ENCODE measurements at regions not wholly inside any gene's neighbourhood (a gene's known extent, or its start where the extent isn't known, plus 50 kb on each side); places are given as distances from the start of the nearest gene placed in this dataset.
A peak's percentile ranks its signal among the peaks of the same experiment; 100 is the strongest.

- TF ChIP-seq, protein P1, sequence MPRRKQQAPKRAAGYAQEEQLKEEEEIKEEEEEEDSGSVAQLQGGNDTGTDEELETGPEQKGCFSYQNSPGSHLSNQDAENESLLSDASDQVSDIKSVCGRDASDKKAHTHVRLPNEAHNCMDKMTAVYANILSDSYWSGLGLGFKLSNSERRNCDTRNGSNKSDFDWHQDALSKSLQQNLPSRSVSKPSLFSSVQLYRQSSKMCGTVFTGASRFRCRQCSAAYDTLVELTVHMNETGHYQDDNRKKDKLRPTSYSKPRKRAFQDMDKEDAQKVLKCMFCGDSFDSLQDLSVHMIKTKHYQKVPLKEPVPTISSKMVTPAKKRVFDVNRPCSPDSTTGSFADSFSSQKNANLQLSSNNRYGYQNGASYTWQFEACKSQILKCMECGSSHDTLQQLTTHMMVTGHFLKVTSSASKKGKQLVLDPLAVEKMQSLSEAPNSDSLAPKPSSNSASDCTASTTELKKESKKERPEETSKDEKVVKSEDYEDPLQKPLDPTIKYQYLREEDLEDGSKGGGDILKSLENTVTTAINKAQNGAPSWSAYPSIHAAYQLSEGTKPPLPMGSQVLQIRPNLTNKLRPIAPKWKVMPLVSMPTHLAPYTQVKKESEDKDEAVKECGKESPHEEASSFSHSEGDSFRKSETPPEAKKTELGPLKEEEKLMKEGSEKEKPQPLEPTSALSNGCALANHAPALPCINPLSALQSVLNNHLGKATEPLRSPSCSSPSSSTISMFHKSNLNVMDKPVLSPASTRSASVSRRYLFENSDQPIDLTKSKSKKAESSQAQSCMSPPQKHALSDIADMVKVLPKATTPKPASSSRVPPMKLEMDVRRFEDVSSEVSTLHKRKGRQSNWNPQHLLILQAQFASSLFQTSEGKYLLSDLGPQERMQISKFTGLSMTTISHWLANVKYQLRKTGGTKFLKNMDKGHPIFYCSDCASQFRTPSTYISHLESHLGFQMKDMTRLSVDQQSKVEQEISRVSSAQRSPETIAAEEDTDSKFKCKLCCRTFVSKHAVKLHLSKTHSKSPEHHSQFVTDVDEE (CRISPR knock-in tag; IDR thresholded peaks at IDR 0.05) = no peak
- no peak for TF ChIP-seq OSR1 (CRISPR knock-in tag; IDR thresholded peaks at IDR 0.05)
Measured at GRCh38 chr14:51157012-51157411, 62.1 kb upstream of the TRIM9 start (continued).

GRCh38 chr14:51160871-51161270 lies 66.0 kb upstream of the TRIM9 start:
- ATAC-seq = no peak
- no peak for TF ChIP-seq CREB5 (CRISPR knock-in tag; IDR thresholded peaks at IDR 0.05; ENCODE audit: low read depth)
- no peak for TF ChIP-seq PPARA (CRISPR knock-in tag; IDR thresholded peaks at IDR 0.05; ENCODE audit: borderline replicate concordance)
- no peak for TF ChIP-seq SNAI2 (CRISPR knock-in tag; IDR thresholded peaks at IDR 0.05)
- no peak for TF ChIP-seq GLIS3 (CRISPR knock-in tag; IDR thresholded peaks at IDR 0.05)
- TF ChIP-seq BACH2 (CRISPR knock-in tag; IDR thresholded peaks at IDR 0.05; ENCODE audit: borderline replicate concordance) = no peak
- TF ChIP-seq ZNF70 (CRISPR knock-in tag; IDR thresholded peaks at IDR 0.05) = no peak
- no peak for TF ChIP-seq POU6F1 (CRISPR knock-in tag; IDR thresholded peaks at IDR 0.05; ENCODE audit: borderline replicate concordance, low read depth)
- no peak for TF ChIP-seq ZFP3 (CRISPR knock-in tag; IDR thresholded peaks at IDR 0.05)
- TF ChIP-seq, protein P1 (CRISPR knock-in tag; IDR thresholded peaks at IDR 0.05) = no peak
- TF ChIP-seq RARB (CRISPR knock-in tag; IDR thresholded peaks at IDR 0.05) = no peak
- no peak for TF ChIP-seq ZNF565 (CRISPR knock-in tag; conservative IDR thresholded peaks at IDR 0.05; ENCODE audit: low read depth)
- no peak for TF ChIP-seq TOX (CRISPR knock-in tag; IDR thresholded peaks at IDR 0.05; ENCODE audit: borderline replicate concordance)
- TF ChIP-seq ZFP30 (CRISPR knock-in tag; IDR thresholded peaks at IDR 0.05) = no peak
- TF ChIP-seq, protein P2, sequence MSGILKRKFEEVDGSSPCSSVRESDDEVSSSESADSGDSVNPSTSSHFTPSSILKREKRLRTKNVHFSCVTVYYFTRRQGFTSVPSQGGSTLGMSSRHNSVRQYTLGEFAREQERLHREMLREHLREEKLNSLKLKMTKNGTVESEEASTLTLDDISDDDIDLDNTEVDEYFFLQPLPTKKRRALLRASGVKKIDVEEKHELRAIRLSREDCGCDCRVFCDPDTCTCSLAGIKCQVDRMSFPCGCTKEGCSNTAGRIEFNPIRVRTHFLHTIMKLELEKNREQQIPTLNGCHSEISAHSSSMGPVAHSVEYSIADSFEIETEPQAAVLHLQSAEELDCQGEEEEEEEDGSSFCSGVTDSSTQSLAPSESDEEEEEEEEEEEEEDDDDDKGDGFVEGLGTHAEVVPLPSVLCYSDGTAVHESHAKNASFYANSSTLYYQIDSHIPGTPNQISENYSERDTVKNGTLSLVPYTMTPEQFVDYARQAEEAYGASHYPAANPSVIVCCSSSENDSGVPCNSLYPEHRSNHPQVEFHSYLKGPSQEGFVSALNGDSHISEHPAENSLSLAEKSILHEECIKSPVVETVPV (CRISPR knock-in tag; IDR thresholded peaks at IDR 0.05) = no peak

- TF ChIP-seq, protein P2 (CRISPR knock-in tag; IDR thresholded peaks at IDR 0.05) = no peak
- TF ChIP-seq ISL1 (CRISPR knock-in tag; IDR thresholded peaks at IDR 0.05) (peak; percentile 26; the same call in 1 of the 2 replicates), TOX (CRISPR knock-in tag; IDR thresholded peaks at IDR 0.05; ENCODE audit: borderline replicate concordance) (no peak), CREB5 (CRISPR knock-in tag; IDR thresholded peaks at IDR 0.05; ENCODE audit: low read depth) (no peak), GLIS3 (CRISPR knock-in tag; IDR thresholded peaks at IDR 0.05) (no peak), ESRRG (CRISPR knock-in tag; IDR thresholded peaks at IDR 0.05) (no peak), ZNF565 (CRISPR knock-in tag; conservative IDR thresholded peaks at IDR 0.05; ENCODE audit: low read depth) (no peak)
- no peak for ATAC-seq
Measured at GRCh38 chr14:51165415-51165814, 70.5 kb upstream of the TRIM9 start.
